T-helper 1 cell treated with Interleukin-12 subunit alpha and Interleukin-12 subunit beta and Interleukin-4 antibody, amounts not matched to agents 30 ng/mL and 1 ng/mL, for 36 hours (primary cell): ENCODE measurements at regions not wholly inside any gene's neighbourhood (a gene's known extent, or its start where the extent isn't known, plus 50 kb on each side); places are given as distances from the start of the nearest gene placed in this dataset.

ENCODE experiments used
- intact Hi-C: fragments of 100-400 bp; cut with micrococcal nuclease; formaldehyde crosslinking; loops from one replicate; pipeline ENCODE4 v1.15.1; 2024

DNA sequence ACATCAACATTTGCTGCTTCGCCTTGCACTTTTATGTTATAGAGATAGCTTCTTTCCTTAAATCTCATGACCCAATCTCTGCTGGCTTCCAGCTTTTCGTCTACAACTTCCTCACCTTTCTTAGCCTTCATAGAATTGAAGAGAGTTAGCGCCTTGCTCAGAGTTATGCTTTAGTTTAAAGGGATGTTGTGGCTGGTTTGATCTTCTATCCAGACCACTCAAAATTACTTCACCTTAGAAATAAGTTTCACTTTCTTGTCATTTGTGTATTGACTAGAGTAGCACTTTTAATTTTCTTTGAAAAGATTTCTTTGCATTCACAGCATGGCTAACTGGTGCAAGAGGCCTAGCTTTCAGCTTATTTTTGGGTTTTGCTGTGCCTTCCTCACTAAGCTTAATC lies 414.2 kb downstream of the ZNF608 start:
- intact Hi-C loops: no loop called here

DNA sequence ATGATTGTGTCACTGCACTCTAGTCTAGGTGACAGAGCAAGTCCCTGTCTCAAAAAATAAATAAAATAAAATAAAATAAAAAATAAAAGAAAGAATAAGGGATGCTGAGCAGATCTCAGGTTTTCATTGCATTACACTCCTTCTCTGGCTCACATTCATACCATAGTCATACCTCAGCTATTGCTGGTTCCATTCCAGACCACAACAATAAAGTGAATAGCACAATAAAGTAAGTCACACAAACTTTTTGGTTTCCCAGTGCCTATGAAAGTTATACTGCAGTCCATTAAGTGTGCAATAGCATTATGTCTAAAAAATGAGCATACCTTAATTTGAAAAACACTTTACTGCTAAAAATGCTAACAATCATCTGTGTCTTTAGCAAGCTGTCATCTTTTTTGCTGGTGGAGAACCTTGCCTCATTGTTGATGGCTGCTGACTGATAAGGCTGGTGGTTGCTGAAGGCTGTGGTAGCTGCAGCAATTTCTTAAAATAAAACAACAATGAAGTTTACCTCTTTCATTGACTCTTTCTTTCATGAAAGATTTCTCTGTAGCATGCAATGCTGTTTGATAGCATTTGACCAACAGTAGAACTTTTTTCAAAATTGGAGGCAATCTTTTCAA lies 415.7 kb downstream of the ZNF608 start:
- intact Hi-C loops: no loop called here

DNA sequence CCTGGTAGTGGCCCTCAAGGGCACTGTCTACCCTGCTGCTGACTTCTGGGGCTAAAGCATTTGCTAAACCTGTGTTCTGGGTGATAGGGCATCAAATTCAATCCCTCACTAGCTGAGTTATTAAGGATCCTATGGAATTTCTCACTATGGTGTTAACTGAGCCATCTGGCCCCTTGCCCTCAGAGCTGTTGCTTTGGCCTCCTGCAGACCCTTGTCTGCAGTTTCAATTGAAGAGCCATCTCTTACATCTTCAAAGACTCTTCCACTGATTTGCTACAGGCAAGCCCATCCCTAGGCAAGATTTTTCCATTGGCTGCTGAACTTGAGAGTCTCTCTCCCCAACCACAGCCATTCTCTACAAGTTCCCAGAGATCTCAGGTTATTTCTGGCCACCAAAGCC lies 418.2 kb downstream of the ZNF608 start:
- intact Hi-C loops: no loop called here

DNA sequence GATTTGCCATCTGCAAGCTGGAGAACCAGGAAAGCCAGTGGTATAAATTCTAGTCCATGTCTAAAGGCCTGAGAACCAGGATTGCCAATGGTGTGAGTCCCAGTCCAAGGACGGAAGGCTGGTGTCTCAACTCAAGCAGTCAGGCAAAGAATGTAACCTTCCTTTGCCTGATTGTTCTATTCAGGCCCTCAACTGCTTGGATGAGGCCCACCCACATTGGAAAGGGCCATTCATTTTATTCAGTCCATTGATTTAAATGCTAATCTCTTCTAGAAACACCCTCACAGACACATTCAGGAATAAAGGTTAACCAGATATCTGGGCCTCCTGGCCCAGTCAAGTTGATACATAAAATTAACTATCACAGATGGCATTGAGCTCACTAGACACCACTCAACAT lies 427.8 kb downstream of the ZNF608 start:
- intact Hi-C loops: no loop called here

DNA sequence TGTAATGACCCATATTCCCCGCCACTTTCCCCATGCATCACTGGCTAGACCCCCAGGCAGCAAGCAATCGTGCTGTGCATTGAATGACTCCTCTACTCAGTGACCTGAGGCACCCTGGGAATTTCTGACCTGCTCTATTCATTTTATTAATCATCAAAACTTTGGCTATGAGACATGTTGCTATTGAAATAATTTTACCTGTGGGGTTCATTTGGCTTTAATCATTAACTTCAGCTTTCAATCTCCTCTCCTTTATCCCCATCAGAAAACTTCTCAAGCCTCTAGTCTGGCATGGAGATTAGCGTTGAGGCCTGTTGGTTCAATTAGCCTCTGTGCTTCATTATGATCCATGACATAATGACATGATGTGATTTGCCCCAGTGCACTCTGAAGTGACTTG lies 429.0 kb downstream of the ZNF608 start:
- intact Hi-C loops: no loop called here

DNA sequence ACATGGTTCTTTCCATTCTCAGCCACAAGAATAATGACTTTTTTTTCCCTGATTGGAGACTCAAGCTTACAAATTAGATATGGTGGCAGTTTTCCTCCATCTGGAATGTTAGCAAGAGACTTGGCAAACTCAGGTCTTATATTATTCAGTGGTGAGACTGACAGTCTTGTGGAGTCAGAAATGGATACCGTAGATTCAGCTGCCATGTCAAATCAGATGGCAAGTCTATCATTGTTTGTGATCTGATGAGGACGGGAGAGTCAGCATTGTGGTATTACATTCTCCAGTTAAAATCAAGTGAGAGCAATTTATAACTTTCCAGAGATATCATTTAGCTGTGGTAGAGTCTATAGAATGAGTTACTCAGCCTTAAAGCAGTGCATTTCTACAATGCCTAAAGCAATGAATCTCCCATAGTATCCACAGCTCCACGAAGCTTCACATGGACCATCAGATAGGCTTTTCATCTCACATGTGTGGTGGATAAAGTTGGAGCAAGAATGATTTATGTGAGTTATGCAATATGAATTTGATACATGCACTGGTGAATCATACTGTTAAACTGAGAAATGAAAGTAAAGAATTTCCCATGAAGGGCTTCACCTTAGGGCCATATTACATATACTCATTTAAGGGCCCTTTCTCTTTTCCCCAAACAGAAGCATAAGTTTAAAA lies 430.6 kb downstream of the ZNF608 start:
- intact Hi-C loops: no loop called here

DNA sequence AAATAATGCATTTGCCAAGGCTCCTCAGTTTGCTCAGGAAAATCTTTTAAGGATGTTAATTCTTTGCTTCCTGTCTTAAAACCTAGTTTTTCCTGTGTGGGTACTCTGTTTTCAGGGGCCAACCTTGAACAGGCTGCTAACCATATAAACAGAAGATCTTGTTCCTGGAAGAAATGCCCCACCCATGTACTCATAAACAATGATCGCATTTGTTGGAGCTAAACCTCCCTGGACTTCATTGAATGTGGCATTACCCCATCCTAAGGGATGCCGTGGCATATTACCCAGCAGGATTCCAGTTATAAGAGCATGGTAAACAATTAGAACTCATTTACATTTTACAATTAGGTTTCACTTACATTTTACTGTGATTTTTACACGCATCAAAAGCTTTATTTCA lies 436.0 kb downstream of the ZNF608 start:
- intact Hi-C loops: no loop called here

DNA sequence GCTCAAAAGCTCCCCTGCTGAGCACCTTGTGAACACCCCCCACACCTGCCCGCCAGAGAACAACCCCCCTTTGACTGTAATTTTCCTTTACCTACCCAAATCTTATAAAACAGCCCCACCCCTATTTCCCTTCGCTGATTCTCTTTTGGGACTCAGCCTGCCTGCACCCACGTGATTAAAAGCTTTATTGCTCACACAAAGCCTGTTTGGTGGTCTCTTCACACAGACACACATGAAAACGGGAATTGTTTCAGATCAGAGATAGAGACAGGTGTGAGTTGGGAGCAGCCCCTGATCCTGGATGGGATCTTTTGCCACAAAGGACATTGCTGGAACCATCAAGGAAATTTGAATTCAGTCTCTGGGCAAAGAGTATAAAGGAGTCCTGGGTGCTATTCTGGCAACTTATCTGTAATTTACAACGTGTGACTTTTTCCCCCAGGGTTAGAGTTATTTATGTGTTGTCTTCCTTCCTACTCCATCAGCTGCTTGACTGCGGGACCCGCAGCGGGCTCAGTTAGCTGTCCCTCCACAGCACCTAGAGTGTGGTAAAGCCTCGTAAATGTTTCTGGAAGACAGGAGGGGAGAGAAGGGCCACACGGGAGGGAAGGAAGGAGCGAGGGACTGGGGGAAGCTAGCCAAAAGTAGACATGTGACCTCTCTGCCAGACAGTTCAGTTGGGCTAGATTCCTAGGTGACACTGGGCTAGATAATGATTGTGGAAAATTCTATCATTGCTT lies 437.0 kb downstream of the ZNF608 start:
- intact Hi-C loops: no loop called here

DNA sequence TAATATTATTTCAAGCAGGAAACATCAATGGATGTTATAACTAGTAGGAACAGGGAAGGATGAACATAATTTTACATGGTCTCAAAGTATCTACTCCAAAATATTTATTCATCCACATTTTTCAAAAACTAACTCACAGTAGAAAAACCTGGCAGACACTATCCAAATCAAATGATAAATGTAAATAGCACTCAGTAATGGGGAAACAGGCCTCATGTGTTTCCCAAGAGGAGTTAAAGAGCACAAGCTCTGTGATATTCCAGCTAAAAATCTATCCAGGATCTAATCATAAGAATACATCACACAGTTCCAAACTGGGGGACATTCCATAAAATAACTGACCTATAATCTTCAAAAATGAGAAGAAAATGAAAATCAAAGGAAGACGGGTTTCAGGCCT lies 443.1 kb downstream of the ZNF608 start:
- intact Hi-C loops: no loop called here

DNA sequence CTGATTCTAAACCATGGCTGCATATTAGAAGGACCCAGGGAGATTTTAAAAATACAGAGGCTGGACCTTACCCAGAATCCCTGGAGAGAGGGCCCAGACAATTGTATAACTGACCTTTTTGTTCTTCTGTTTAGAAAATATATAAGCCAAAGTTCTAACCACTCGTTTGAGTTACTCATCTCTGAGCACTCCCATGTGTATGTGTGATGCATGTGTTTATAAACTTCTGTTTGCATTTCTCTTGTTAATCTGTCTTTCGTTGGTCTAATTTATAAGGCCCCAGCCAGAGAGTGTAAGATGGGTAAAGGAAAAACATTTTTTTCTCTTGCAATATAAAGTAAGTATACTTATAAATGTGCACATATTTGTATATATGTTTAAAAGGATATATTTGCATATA lies 443.9 kb downstream of the ZNF608 start:
- intact Hi-C loops: no loop called here

DNA sequence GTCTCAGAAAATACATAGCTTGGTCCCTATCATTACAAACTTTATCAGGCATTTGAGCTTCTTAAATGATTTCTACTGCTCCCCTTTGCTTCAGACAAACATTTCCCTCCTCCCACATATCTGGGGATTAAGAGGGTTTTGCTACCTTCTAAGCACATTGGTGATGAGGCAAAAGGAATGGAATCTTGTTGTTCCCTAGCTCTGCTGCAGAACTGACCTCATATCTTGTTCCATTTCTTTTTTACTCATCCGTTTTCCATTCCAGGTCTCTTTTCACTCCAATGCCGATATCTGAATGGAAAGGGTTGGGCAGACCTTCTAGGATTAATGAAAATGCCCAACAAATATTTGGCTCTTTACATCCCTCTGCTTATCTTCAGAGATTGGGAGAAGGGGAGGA lies 444.6 kb downstream of the ZNF608 start:
- intact Hi-C loops: no loop called here

DNA sequence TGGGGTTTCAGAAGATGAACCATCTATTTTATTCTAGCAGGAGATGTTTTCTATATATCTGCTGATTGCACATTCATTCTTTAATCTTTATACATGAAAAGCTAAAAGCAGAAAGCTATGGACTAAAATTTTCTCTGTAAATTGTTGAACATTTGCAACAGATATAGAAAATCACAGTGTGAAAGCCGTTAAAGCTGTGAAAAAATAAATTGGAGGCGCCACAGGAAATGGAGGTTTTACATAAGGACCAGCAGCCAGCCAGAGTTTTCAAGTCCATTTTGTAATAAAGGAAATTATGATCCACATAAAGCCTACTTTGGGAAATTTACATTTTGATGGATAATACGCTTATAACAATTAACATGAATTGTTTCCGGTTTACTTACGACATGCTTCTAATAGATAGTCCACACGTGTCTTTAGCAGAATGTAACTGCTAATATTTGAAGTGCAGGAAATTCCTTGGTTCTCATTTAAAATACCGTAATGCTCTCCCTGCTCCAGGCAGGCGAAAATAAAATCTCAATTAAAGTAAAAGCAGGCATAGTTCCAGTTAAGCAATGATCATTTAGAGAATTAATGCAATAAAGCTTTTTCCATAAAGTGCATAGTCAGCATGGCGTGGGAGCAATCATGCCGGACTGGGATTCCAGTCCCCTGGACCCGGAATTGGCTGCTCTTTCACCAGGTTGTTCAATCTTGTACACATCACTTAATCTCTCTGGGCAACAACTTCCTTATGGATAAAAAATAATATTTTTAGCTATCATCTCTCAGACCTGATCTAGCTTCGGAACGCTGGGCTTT lies 445.4 kb downstream of the ZNF608 start:
- intact Hi-C loops: no loop called here

DNA sequence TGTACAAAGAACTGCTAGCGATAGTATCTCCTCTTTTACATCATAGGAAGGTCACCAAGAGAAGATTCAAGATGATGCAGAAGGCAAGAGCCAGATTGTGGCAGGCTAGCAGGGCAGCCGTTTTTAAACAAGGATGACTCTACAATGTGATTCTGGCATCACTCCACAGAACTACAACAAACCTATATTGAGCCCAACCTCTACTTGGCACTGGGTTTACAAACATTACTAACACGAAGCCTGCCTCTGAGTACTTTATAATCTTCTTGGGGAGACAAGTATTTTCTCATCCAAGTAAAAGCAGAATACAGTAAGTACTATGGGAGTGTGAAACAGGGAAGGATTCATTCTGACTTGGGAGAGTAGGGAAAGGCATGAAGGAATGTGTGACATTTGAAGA lies 448.6 kb downstream of the ZNF608 start:
- intact Hi-C loops: no loop called here

DNA sequence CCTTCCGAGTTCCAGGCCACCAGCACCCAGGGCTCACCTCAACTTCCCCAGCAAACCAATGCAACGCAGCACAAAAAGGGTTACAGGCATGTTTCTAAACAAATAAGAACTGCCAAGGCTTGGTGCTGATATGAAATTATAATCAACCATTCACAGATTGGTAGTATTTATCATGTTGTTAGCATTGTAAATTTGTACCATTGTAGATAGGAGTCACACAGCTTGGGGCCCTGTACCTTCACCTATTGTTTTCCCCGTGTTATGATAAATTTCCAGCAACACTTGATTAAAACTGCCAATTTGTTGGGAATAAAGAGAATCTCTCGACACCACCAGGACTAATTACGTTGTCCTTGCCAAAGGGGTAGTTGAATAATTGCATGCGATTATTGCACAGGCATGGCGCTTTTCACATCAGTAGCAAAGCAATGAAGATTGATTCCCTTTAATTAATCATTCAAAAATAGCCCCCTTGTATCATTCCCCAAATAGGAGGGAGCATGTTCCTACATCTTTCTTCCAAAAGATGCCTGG lies 454.1 kb downstream of the ZNF608 start:
- intact Hi-C loops: no loop called here

DNA sequence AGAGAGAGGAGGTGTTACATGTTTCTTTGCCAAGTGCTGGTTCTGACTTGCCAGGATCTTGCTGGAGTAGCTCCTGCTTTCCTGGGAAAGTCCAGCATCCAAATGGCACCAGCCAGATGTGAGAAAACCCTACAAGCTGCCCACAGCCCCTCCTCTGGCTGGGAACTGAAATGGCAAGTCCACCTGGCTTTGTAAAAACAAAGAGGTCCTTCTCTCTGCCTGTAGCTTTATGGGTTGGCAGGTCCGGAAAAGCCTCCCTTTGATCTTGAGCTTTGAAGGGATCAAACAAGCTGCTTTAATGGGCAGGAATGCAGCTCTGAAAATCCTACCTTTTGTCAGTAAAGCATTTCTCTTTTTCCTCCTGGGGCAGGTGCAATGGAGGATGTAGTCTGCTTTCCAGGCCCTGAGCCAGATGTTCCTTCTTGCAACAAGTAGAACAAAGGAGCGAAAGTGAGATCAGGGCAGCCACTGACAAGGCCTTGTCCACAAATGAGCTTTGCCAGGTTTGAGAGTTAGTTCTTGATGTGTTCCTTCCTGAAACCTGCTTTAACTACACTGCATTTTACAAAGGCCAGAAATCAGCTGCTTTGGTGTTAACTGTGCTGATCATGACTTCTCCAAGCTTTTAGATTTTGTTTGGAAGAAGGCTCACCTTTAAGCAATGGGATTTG lies 456.7 kb downstream of the ZNF608 start:
- intact Hi-C loops: no loop called here

DNA sequence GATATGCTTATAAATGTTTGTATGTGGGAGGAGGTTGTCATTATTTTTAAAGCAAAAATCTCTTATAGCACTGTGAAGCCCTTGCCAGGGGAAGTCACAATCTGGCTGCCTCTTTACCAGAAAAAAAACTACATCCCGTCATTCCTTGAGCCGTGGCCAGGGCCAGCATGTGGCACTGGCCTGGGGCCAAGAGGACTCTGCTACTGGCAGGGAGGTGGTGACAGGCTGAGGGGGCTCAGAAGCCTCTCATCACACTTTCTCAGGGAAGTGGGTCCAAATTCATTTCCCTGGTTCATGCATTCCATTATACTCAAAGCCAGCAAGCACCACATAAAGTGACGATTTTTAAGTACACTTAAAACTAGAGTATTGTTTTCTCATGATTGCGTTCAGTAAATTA lies 457.3 kb downstream of the ZNF608 start:
- intact Hi-C loops: no loop called here

DNA sequence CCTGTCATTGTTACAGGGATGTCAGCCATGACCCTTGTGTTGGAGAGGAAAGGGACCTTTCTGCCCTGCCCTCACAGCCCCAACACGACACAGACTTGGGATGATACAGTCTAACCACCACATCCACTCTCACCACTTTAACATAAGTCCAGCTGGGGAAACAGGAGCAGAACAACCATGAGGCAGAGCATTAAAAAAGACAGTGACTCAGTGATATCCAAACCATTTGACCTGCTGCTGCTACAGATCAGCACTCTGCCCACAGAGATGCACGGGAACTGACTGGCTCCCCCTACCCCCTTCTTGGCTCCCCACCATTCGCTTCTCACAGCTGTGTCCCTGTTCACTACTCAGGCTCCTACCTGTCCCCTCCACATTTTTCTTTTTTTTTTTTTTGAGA lies 458.6 kb downstream of the ZNF608 start:
- intact Hi-C loops: no loop called here

DNA sequence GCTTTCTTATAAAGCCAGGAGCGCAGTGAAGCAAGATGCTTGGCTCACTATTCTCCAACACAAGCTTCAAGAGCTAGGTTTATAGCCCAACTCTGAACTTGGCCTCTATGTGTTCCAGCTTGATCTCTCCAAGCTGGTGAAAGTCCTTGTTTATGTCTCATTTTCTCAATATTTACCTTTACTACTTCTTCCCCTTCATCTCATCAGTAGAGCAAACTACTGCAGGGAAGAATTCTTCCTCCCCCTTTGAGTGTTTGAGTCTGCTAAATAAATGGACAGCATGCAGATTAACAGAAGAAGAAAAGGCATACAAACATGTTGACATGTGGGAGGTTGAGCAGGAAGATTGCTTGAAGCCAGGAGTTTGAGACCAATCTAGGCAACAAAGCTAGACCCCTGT lies 460.7 kb downstream of the ZNF608 start:
- intact Hi-C loops: no loop called here

DNA sequence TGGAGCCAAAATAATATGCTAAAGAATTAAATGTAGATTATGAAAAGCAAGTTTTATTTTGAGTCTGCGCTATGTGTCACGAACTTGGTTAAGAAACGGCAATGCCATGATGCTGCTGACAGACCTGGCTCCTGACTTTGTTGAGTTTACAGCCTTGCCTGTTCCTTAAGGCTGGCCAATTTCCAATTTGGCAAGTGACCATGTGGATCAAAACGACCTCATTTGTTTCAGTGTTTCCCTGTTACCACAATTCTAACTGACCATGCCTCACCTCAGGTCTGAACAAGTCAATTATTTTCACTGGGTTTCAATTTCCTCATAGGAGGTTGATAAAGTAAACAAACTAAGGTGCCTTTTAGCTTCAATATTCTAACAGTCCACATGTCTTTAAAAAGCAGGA lies 461.4 kb downstream of the ZNF608 start:
- intact Hi-C loops: no loop called here

DNA sequence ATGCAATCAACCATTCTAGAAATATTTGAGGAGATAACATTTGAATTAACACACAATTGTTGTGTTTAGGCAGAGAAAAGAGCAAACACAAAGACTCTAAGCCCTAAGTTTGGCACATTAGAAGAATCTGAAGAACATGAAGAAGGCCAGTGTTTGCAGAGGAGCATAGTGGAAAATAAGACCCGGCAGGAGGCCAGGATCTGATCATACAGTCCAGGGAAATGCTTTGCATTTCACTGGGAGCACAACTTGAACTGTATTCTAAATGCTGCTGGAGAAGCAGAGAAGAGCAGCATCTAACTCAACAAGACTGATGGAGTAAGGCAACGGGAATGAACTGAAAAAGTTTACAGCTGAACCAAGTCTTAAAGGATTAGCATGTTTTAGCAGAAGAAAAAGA lies 463.4 kb downstream of the ZNF608 start:
- intact Hi-C loops: no loop called here

DNA sequence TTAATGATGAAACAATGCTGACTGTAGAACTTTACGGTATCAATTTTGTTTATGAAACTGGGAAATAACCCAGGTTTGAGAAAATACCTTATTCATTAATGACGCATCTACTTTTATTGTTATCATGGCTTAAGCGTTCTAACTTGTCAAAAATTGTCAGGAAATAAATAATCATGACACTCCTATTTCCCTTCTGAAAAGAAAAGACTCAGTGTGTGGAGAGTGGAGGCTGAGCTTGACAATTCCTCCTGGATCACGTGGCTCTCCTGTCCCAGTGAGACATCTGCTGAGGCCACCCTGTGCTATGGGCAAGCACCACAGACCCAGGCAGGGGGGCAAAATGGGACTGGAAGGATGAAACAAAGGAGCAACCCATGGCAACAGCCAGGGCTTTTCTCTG lies 466.4 kb downstream of the ZNF608 start:
- intact Hi-C loops: no loop called here
